GM23338 (cell line): ENCODE measurements at regions not wholly inside any gene's neighbourhood (a gene's known extent, or its start where the extent isn't known, plus 50 kb on each side); places are given as distances from the start of the nearest gene placed in this dataset.

Experiments used
- ATAC-seq: fragments of 200-7000 bp; cut with Tn5 transposase; 3 replicates; pipeline ENCODE4 v1.9.1; 2020
- DNase-seq: peaks from one replicate; pipeline ENCODE4 v3.0.0-alpha.2; 2015; ENCODE audit warnings: low spot score
- H2AFZ ChIP-seq: fragments of 200-600 bp; sonication (generic); 2 replicates; pipeline ENCODE4 v1.8.0; 2016; ENCODE audit warnings: antibody characterized with exemption, mild to moderate bottlenecking, moderate library complexity
- H3F3A ChIP-seq: fragments of 200-600 bp; sonication (generic); replicated peaks from 2 replicates; pipeline ENCODE4 v1.8.0; 2017; ENCODE audit warnings: antibody characterized with exemption, mixed run types, low read depth
- H3K27ac ChIP-seq: fragments of 200-600 bp; sonication (generic); 2 replicates; pipeline ENCODE4 v1.6.1; 2016; ENCODE audit warnings: low read depth
- H3K27me3 ChIP-seq: fragments of 200-600 bp; sonication (generic); 2 replicates; pipeline ENCODE4 v1.8.0; 2016; ENCODE audit warnings: mild to moderate bottlenecking, mixed run types, moderate library complexity; ENCODE audit not compliant: insufficient read depth
- H3K36me3 ChIP-seq: fragments of 200-600 bp; sonication (generic); 2 replicates; pipeline ENCODE4 v1.8.0; 2016; ENCODE audit warnings: mild to moderate bottlenecking; ENCODE audit not compliant: insufficient read depth
- H3K4me1 ChIP-seq: fragments of 200-600 bp; sonication (generic); 2 replicates; pipeline ENCODE4 v1.8.0; 2016; ENCODE audit warnings: mild to moderate bottlenecking, moderate library complexity; ENCODE audit not compliant: insufficient read depth
- H3K4me2 ChIP-seq: fragments of 200-600 bp; sonication (generic); 2 replicates; pipeline ENCODE4 v1.7.1; 2017; ENCODE audit warnings: mixed run types
- H3K4me3 ChIP-seq: fragments of 200-600 bp; sonication (generic); 2 replicates; pipeline ENCODE4 v1.6.1; 2016; ENCODE audit warnings: mixed run types
- H3K79me2 ChIP-seq: fragments of 200-600 bp; sonication (generic); replicated peaks from 2 replicates; pipeline ENCODE4 v1.8.0; 2017; ENCODE audit warnings: mild to moderate bottlenecking; ENCODE audit not compliant: insufficient read depth
- H3K9me2 ChIP-seq: fragments of 200-600 bp; sonication (generic); 2 replicates; pipeline ENCODE4 v1.8.0; 2017; ENCODE audit not compliant: insufficient read depth
- H4K20me1 ChIP-seq: fragments of 200-600 bp; sonication (generic); replicated peaks from 2 replicates; pipeline ENCODE4 v1.8.0; 2017; ENCODE audit warnings: mild to moderate bottlenecking; ENCODE audit not compliant: insufficient read depth
- H3K27ac Mint-ChIP-seq: 2 replicates; pipeline ENCODE4 v1.8.0; 2020; ENCODE audit warnings: inconsistent platforms, mild to moderate bottlenecking, moderate library complexity, mixed read lengths
- H3K27me3 Mint-ChIP-seq: 3 replicates; pipeline ENCODE4 v1.8.0; 2022; ENCODE audit warnings: low read depth, mild to moderate bottlenecking, moderate library complexity, mixed read lengths, inconsistent platforms; ENCODE audit not compliant: insufficient read depth, poor library complexity
- H3K36me3 Mint-ChIP-seq: 3 replicates; pipeline ENCODE4 v1.8.0; 2021; ENCODE audit warnings: low read depth, mild to moderate bottlenecking, inconsistent platforms, moderate library complexity, mixed read lengths
- H3K4me1 Mint-ChIP-seq: 3 replicates; pipeline ENCODE4 v1.8.0; 2020; ENCODE audit warnings: mild to moderate bottlenecking, inconsistent platforms, mixed read lengths
- H3K4me3 Mint-ChIP-seq: 3 replicates; pipeline ENCODE4 v1.8.0; 2021; ENCODE audit warnings: moderate library complexity, mild to moderate bottlenecking, inconsistent platforms, mixed read lengths
- H3K9me3 Mint-ChIP-seq: 3 replicates; pipeline ENCODE4 v1.8.0; 2020; ENCODE audit warnings: moderate library complexity, mild to moderate bottlenecking, inconsistent platforms, mixed read lengths
- CREB1 ChIP-seq: fragments of 250-450 bp; sonication (Bioruptor Pico); IDR thresholded peaks from 2 replicates; pipeline ENCODE4 v1.5.0; 2020; ENCODE audit warnings: low read depth, mild to moderate bottlenecking, moderate library complexity
- CTCF ChIP-seq, 2 experiments: fragments of 200-600 bp in 1 of 2; sonication (generic) in 1 of 2; conservative IDR thresholded peaks; 2 replicates each; pipeline versions ENCODE4 v1.5.1 to v1.6.1; 2016 to 2017; ENCODE audit warnings: antibody characterized with exemption in 2 of 2, low read depth in 2 of 2, mild to moderate bottlenecking in 2 of 2, moderate library complexity in 1 of 2
- ETS1 ChIP-seq: IDR thresholded peaks from 2 replicates; pipeline ENCODE4 v1.6.1; 2016; ENCODE audit warnings: antibody characterized with exemption
- EZH2 ChIP-seq: fragments of 200-600 bp; sonication (generic); IDR thresholded peaks from one replicate; pipeline ENCODE4 v1.8.0; 2017; ENCODE audit warnings: antibody characterized with exemption, mild to moderate bottlenecking, low read depth; ENCODE audit not compliant: unreplicated experiment
- EZH2phosphoT487 ChIP-seq: fragments of 200-600 bp; sonication (generic); IDR thresholded peaks from one replicate; pipeline ENCODE4 v1.8.1; 2018; ENCODE audit warnings: antibody characterized with exemption; ENCODE audit not compliant: unreplicated experiment
- NANOG ChIP-seq: IDR thresholded peaks from 2 replicates; pipeline ENCODE4 v1.6.1; 2016; ENCODE audit warnings: antibody characterized with exemption, borderline replicate concordance
- POLR2AphosphoS5 ChIP-seq: IDR thresholded peaks from 2 replicates; pipeline ENCODE4 v1.6.1; 2016; ENCODE audit warnings: antibody characterized with exemption, low read depth
- REST ChIP-seq: IDR thresholded peaks from one replicate; pipeline ENCODE4 v1.6.1; 2018; ENCODE audit warnings: antibody characterized with exemption; ENCODE audit not compliant: unreplicated experiment
- ZNF331 ChIP-seq: fragments of 250-450 bp; sonication (Bioruptor Pico); IDR thresholded peaks from 2 replicates; pipeline ENCODE4 v1.5.0; 2020; ENCODE audit warnings: low read depth, mild to moderate bottlenecking, moderate library complexity
- ZNF462 ChIP-seq: fragments of 250-450 bp; sonication (Bioruptor Pico); IDR thresholded peaks from 2 replicates; pipeline ENCODE4 v1.5.0; 2020; ENCODE audit warnings: mild to moderate bottlenecking, moderate library complexity

GRCh38 chr18:78711971-78712370, 267.6 kb upstream of the SALL3 start (continued):
- no peak for TF ChIP-seq ZNF462 (CRISPR knock-in tag)
- no peak for TF ChIP-seq CTCF (conservative IDR thresholded peaks at IDR 0.05; ENCODE audit: low read depth in 2 of 2)
- TF ChIP-seq CREB1 (CRISPR knock-in tag) = no peak
- TF ChIP-seq NANOG = no peak

- Histone ChIP-seq H3K27ac (no peak overlapping the region), H3K4me1 (no peaks in the 10 kb centered on the region), H3K27me3 (no peaks in the 10 kb centered on the region), H3K4me2 (no peak overlapping the region), H3K36me3 (no peaks in the 10 kb centered on the region; the same call in 1 of the 2 replicates), H3K9me2 (no peaks in the 10 kb centered on the region), H3K79me2 (no peaks in the 10 kb centered on the region), H3K4me3 (no peak overlapping the region), H4K20me1 (no peaks in the 10 kb centered on the region), H3F3A (no peaks in the 10 kb centered on the region), H2AFZ (no peak overlapping the region)
- ATAC-seq (peak; percentile 56; the same call in 2 of the 3 replicates), DNase-seq (peak; percentile 66)
- no peak overlapping the region for H3K27ac Mint-ChIP-seq
- H3K4me1 Mint-ChIP-seq = no peaks in the 10 kb centered on the region
- TF ChIP-seq ETS1 (no peak), NANOG (no peak), EZH2phosphoT487 (no peak), REST (peak; percentile 94), POLR2AphosphoS5 (no peak), EZH2 (no peak), CREB1 (CRISPR knock-in tag) (no peak), ZNF331 (no peak)
- peaks cover 40% of the 10 kb centered on the region for H3K36me3 Mint-ChIP-seq
- H3K9me3 Mint-ChIP-seq = peaks cover 97% of the 10 kb centered on the region
- H3K27me3 Mint-ChIP-seq = peaks cover 2% of the 10 kb centered on the region
- no peak overlapping the region for H3K4me3 Mint-ChIP-seq
Measured at GRCh38 chr18:78713069-78713468, 266.5 kb upstream of the SALL3 start.
